GM19372 (cell line): ENCODE measurements at regions not wholly inside any gene's neighbourhood (a gene's known extent, or its start where the extent isn't known, plus 50 kb on each side); places are given as distances from the start of the nearest gene placed in this dataset.
"Not testable (repeated sequence)": the region's sequence is repeated elsewhere in the genome, so short reads cannot be mapped to it uniquely, and the experiment has no call there.

Experiments used
- ATAC-seq: cut with Tn5 transposase; IDR thresholded peaks from one replicate; pipeline ENCODE4 v1.9.1; 2021; ENCODE audit warnings: mild to moderate bottlenecking, low read depth, moderate library complexity; ENCODE audit not compliant: unreplicated experiment

DNA sequence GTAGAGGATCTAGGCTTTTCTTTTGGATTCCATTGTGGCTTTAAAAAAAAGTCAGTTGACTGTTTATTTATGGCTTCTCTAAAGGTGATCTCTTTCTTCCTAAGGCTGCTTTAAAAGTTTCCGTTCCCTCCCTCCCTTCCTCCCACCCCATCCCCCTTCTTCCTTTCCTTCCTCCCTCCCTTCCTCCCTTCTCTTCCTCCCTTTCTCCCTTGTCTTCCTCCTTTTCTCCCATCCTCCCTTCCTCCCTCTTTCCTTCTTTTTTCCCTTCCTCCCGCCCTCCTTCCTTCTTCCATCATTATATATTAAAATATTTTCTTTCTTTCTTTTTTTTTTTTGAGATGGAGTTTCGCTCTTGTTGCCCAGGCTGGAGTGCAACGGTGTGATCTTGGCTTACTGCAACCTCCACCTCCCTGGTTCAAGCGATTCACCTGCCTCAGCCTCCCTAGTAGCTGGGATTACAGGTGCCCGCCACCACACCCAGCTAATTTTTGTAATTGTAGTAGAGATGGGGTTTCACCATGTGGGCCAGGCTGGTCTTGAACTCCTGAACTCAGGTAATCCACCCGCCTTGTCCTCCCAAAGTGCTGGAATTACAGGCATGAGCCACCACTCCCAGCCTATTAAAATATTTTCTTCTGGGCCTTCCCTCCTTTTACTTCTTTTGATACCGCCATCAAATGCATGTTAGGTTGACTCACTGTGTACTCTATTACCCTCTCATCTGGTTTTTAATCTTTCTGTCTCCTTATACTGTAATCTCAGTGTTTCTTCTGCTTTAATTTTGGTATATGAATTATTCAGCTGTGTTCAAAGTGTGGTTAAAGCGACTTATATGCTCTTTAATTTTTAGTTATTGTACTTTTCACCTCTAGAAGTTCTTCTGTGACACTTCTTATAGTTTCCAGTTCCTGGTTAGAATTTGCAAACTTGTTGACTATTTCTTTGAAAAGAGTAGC lies 59.2 kb upstream of the ATP5PO start:
- no peak for ATAC-seq

DNA sequence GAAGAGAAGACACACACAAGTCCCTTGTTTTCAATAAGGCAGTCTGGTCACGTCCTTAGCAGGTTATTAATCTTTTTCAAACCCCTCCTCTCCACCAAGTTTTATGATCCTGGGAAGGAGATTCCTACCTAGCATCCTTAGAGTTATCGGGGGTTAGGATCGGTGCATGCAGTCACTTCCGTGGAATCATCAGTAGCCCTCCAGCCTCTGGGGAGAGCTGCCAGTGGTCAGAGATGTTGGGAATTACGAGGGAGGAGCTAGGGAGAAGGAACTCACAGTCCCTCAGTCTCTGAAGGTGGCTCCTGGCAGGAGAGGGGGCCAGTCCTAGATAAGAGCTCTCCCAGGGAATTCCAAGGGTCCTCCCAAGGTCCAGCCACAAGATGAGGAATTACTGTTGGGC lies 57.7 kb upstream of the ATP5PO start:
- no peak for ATAC-seq

DNA sequence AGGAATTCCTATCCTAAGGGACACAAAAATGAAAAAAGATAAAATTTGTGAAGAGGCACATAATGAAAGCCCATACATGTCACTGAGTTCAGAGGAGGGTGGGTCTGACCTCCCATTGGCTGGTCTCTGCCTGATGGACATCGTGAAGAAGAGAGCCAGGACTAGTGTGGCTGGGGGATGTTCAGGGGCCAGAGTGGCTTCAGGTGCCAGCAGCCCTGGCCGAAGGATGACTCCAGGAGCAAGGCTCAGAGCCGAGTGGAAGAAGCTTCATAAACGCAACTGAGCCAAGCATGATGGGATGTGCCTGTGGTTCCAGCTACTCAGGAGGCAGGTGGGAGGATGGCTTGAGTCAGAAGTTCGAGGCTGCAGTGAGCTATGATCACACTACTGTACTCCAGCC lies 56.9 kb upstream of the ATP5PO start:
- ATAC-seq = no peak

DNA sequence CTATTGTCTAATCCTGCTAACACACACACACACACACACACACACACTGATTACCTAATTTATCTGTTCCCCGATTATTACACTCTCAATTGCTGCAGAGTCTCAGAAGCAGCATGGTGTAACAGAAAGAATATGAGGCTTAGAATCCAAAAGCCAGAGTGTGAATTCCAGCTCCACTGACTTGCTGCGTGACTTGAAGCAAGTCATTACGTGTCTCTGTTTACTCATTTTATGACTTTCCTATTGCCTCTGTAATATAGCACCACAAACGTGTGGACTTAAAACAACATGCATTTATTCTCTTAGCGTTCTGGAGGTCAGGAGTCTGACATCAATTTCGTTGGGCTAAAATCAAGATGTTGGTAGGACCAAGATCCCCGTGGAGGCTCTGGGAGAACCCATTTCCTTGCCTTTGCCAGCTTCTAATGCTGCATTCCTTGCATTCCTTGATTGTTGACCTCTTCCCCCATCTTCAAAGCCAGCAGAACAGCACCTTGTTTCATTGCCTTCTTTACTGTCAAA lies 55.9 kb upstream of the ATP5PO start:
- ATAC-seq = no peak

DNA sequence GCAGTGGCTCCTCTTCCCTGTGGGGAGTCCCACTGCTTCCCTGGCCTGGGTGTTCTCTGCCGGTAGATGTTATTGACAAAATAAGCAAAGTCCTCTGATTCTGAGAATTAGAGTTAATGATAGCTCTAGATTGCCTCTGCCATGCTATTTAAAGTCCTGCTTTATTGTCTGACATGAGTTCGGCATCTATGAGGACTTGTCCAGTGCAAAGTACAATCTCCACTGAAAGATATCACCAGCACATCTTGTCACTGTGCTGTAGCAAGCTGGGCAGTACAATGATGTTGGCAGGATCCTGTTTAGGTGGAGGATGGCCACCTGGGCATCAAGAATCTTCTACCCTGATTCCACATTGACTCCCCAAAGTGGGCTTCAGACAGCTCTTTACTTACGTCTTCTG lies 54.0 kb upstream of the ATP5PO start:
- no peak for ATAC-seq

DNA sequence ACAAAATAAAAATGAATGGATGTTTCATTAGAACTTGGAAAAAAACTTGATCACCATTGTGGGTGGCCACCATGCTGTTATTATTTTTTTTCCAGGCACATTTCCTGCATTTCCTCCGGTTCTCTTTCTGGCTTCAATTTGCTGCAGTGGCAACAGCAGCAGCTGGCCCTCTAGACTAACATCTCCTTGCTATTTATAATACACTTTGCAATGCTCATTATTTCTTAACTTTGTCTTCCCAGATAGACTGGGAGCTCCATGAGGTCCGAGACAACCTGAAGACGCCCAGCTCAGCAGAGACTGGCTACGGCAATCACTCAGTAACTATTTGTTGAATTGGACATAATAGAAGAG lies 53.4 kb upstream of the ATP5PO start:
- no peak for ATAC-seq

DNA sequence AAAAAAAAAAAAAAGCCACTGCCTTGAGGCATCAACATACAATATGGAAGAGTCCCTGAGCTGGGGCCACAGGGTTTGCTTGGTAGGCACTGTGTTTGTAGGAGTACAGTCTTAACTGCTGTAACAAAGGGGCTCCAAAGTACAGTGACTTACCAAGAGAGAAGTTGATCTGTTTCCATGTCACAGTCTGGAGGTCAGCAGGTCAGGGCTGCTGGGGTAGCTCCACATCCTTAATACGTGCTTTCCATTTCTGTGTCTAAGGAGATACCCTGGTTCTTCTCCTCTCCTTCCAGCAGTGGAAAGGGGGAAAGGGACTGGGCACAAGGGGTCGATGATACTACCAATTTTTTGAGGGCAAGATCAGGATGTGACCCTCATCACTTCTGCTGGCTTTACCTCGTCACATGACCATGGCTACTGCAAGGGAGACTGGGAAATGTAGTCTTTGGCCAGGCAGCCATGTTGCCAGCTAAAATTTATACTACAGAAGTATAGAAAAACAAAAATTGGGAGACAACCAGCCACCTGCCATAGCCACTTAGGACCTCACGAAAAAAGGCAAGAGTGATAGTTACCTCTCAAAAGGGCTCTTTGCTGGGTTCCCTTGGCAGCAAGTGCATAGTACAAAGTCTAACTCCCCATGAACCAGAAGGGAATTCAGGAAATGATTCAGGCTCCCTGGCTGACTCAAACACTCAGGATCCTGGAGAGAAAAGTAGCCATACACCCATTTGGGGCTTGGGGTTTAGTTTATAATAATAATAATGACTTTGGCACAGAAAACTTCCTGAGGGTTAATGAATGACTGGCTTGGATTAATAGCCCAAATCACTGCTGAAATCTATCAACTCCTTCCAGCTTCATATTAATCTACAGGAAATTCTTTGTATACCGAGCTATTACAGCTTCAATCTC lies 52.7 kb upstream of the ATP5PO start:
- no peak for ATAC-seq

DNA sequence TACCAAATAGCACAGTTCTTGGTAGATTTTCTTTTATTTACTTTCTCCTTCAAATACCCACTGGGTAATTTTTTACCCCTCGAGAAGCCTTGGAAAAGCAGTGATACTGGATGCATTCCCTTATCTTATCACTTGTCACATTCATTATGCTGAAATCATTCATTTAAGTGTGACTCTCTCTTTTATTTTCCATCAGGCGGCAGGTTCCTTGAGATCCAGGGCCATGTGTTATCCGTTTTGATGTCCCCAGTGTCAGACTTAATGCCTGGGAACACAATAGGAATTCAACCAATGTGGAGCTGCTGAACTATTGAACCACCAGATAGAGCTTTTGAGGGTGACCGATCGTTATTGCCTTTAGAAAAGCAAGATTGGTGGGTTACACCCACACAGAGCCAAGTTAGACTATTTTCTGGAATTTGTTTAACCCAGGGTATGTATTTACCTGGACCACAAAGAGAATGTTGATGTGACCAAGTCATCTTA lies 51.5 kb upstream of the ATP5PO start:
- no peak for ATAC-seq

DNA sequence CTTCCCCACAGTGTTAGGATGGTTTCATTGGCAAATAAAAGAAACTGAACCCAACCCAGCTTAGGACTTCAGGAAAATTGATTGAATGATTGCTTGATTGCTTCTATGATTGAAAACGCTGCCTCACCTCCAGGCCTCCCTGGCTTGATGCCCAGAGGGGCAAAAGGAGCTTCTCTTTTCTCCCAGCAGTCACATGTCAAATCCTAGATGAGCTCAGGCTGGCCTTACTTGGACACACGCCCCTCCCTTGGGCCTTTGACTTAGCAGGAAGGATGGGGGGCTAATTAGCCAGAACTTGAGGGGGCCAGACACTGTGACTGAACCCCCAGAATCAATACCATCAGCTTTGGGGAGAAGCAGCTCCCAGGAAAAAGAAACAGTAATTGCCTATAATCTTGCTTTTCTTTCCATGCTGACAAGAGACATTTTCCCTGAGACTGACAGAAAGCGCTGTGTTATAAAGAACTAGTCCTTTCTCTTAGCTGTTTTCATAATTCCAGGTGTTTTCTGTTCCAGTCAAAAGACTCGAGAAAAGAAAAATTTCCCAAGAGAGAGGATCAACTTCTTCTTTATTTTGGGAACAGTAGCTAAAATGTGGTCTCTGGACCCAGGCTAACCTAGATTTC lies 50.8 kb upstream of the ATP5PO start:
- no peak for ATAC-seq

DNA sequence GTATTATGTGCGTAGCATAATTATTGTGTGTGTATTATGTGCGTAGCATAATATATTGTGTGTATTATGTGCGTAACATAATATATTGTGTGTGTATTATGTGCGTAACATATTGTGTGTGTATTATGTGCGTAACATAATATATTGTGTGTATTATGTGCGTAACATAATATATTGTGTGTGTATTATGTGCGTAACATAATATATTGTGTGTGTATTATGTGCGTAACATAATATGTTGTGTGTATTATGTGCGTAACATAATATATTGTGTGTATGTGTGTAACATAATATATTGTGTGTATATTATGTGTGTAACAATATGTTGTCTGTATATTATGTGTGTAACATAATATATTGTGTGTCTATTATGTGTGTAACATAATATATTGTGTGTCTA lies 50.1 kb upstream of the ATP5PO start:
- ATAC-seq = not testable (repeated sequence)
